ENCODE measurements at regions not wholly inside any gene's neighbourhood (a gene's known extent, or its start where the extent isn't known, plus 50 kb on each side); places are given as distances from the start of the nearest gene placed in this dataset.

GRCh38 chr5:20348321-20348720 is 360.3 kb upstream of the CDH18 start:
- TF ChIP-seq JUND (IDR thresholded peaks at IDR 0.05): no peak
- TF ChIP-seq MAX (IDR thresholded peaks at IDR 0.05): no peak
- TF ChIP-seq HNF4A (conservative IDR thresholded peaks at IDR 0.05): no peak
- TF ChIP-seq CTCF (IDR thresholded peaks at IDR 0.05; ENCODE audit: low read depth, low read length, missing input control): no peak
- TF ChIP-seq GABPA (IDR thresholded peaks at IDR 0.05 in 1 of 2, conservative IDR thresholded peaks at IDR 0.05 in 1 of 2): no peak
- no peak for TF ChIP-seq NR2F2 (IDR thresholded peaks at IDR 0.05)
